ENCODE measurements at regions not wholly inside any gene's neighbourhood (a gene's known extent, or its start where the extent isn't known, plus 50 kb on each side); places are given as distances from the start of the nearest gene placed in this dataset.

- no peak for TF ChIP-seq POLR2A (IDR thresholded peaks at IDR 0.05)
- TF ChIP-seq, protein P1, sequence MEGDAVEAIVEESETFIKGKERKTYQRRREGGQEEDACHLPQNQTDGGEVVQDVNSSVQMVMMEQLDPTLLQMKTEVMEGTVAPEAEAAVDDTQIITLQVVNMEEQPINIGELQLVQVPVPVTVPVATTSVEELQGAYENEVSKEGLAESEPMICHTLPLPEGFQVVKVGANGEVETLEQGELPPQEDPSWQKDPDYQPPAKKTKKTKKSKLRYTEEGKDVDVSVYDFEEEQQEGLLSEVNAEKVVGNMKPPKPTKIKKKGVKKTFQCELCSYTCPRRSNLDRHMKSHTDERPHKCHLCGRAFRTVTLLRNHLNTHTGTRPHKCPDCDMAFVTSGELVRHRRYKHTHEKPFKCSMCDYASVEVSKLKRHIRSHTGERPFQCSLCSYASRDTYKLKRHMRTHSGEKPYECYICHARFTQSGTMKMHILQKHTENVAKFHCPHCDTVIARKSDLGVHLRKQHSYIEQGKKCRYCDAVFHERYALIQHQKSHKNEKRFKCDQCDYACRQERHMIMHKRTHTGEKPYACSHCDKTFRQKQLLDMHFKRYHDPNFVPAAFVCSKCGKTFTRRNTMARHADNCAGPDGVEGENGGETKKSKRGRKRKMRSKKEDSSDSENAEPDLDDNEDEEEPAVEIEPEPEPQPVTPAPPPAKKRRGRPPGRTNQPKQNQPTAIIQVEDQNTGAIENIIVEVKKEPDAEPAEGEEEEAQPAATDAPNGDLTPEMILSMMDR (IDR thresholded peaks at IDR 0.05 in 4 of 5, conservative IDR thresholded peaks at IDR 0.05 in 1 of 5), result no peak
These were observed 217.2 kb downstream of the IRX2 start for GRCh38 chr5:2534251-2534650.
